ENCODE measurements at regions not wholly inside any gene's neighbourhood (a gene's known extent, or its start where the extent isn't known, plus 50 kb on each side); places are given as distances from the start of the nearest gene placed in this dataset.
"Not testable (repeated sequence)": the region's sequence is repeated elsewhere in the genome, so short reads cannot be mapped to it uniquely, and the experiment has no call there.

DNA sequence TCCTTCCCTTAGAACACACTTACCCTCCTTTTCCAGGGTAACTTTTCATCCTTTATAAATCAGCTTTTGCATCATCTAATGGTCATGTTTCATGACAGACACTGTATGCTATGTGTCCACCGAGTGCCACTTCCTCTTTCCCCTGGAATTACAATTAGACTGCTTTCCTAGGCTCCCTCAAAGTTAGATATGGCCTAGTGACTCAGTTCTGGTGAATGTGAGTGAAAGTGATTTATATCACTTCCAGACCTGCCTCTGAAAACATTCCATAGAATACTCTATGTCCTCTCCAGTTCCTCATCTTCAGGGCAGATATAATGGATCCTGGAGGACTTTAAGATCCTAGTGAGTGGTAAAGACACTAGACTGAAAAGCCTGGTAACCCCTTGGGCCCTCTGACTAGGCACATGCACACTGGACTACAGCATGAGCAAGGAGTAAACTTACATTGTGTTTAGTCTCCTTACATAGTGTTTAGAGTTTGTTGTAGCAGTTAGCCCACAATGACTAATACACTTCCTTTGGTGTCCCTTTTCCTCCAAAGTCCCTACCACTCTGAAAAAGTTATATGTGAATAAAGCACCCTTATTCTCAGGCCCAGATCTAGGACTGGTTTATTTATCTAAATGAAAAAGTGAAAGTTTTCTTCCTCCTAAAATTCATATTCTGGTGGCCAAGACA, 59.3 kb downstream of the GPR88 start:
- Mint-ChIP-seq H3K4me3 (no peak overlapping the region), H3K36me3 (ENCODE audit: low read depth) (no peaks in the 10 kb centered on the region), H3K27me3 (peaks cover 5% of the 10 kb centered on the region), H3K4me1 (no peaks in the 10 kb centered on the region), H3K27ac (no peak overlapping the region), H3K9me3 (peaks cover 19% of the 10 kb centered on the region)
- CTCF ChIA-PET: no interaction called here
- intact Hi-C loops (cut with micrococcal nuclease): no loop called here
- DNase-seq (no peak), ATAC-seq (ENCODE audit: low read depth) (no peak)
- POLR2A ChIA-PET: no interaction called here
- TF ChIP-seq CTCF (IDR thresholded peaks at IDR 0.05): no peak

DNA sequence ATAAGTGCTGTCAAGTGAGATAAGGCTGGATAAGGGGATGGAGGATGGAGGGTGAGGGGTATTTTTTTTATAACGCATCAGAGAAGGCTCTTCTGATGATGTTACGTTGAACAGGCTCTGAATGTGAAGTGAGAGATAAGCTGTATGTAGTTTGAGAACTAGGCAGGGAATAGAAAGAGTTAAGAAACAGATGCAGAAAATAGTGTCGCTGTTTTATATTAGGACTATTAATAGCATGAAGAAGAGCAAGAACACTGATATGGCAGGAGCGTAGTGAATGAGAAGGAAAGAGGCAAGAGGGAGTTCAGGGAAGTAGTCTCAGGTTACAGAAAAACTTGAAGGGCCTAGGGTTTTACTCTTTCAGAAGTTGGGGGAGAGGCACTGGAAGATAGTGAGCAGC, 59.8 kb downstream of the GPR88 start:
- Mint-ChIP-seq H3K27me3 (peaks cover 5% of the 10 kb centered on the region), H3K27ac (no peak overlapping the region), H3K36me3 (ENCODE audit: low read depth) (no peaks in the 10 kb centered on the region), H3K9me3 (peaks cover 23% of the 10 kb centered on the region), H3K4me1 (no peaks in the 10 kb centered on the region), H3K4me3 (no peak overlapping the region)
- ATAC-seq (ENCODE audit: low read depth) (no peak), DNase-seq (no peak)
- POLR2A ChIA-PET: no interaction called here
- intact Hi-C loops (cut with micrococcal nuclease): no loop called here
- CTCF ChIA-PET: no interaction called here
- TF ChIP-seq CTCF (IDR thresholded peaks at IDR 0.05): no peak

- ATAC-seq (ENCODE audit: low read depth); H3K27ac Mint-ChIP-seq; H3K27me3 Mint-ChIP-seq; H3K4me1 Mint-ChIP-seq; DNase-seq; CTCF ChIA-PET; intact Hi-C loops (cut with micrococcal nuclease); POLR2A ChIA-PET; H3K36me3 Mint-ChIP-seq (ENCODE audit: low read depth); H3K4me3 Mint-ChIP-seq: not testable (repeated sequence)
- peaks cover 35% of the 10 kb centered on the region for H3K9me3 Mint-ChIP-seq
Measured at GRCh38 chr1:100600377-100600776, 62.4 kb downstream of the GPR88 start.

- ATAC-seq (ENCODE audit: low read depth); CTCF ChIA-PET; H3K4me3 Mint-ChIP-seq; H3K27me3 Mint-ChIP-seq; DNase-seq; H3K27ac Mint-ChIP-seq; intact Hi-C loops (cut with micrococcal nuclease); H3K4me1 Mint-ChIP-seq; H3K36me3 Mint-ChIP-seq (ENCODE audit: low read depth); POLR2A ChIA-PET: not testable (repeated sequence)
- peaks cover 34% of the 10 kb centered on the region for H3K9me3 Mint-ChIP-seq
Measured at GRCh38 chr1:100602028-100602427, 64.1 kb downstream of the GPR88 start.

- POLR2A ChIA-PET: no interaction called here
- no peak for TF ChIP-seq CTCF (IDR thresholded peaks at IDR 0.05)
- no peak overlapping the region for H3K4me3 Mint-ChIP-seq
Measured at GRCh38 chr1:100604372-100604771, 66.4 kb downstream of the GPR88 start.

GRCh38 chr1:100606438-100606837, 68.5 kb downstream of the GPR88 start:
- H3K36me3 Mint-ChIP-seq (ENCODE audit: low read depth): no peaks in the 10 kb centered on the region
- no peak for DNase-seq
- peaks cover 6% of the 10 kb centered on the region for H3K27me3 Mint-ChIP-seq
- no peak overlapping the region for H3K4me3 Mint-ChIP-seq
- CTCF ChIA-PET: no interaction called here
- no peak for ATAC-seq (ENCODE audit: low read depth)
- no peak for TF ChIP-seq CTCF (IDR thresholded peaks at IDR 0.05)
- H3K4me1 Mint-ChIP-seq: no peaks in the 10 kb centered on the region
- H3K27ac Mint-ChIP-seq: no peak overlapping the region
- POLR2A ChIA-PET: no interaction called here
- peaks cover 22% of the 10 kb centered on the region for H3K9me3 Mint-ChIP-seq
- intact Hi-C loops (cut with micrococcal nuclease): no loop called here

More at GRCh38 chr1:100604372-100604771, 66.4 kb downstream of the GPR88 start:
- H3K36me3 Mint-ChIP-seq (ENCODE audit: low read depth): no peaks in the 10 kb centered on the region
- DNase-seq (no peak), ATAC-seq (ENCODE audit: low read depth) (no peak)
- intact Hi-C loops (cut with micrococcal nuclease): no loop called here
- CTCF ChIA-PET: no interaction called here
- no peaks in the 10 kb centered on the region for H3K4me1 Mint-ChIP-seq
- H3K9me3 Mint-ChIP-seq: peaks cover 30% of the 10 kb centered on the region
- H3K27ac Mint-ChIP-seq: no peak overlapping the region
- H3K27me3 Mint-ChIP-seq: peaks cover 9% of the 10 kb centered on the region

Data from activated B cell treated with CpG ODN at 0.5 μM for 24 hours (primary cell).